HepG2 (cell line): ENCODE measurements at regions not wholly inside any gene's neighbourhood (a gene's known extent, or its start where the extent isn't known, plus 50 kb on each side); places are given as distances from the start of the nearest gene placed in this dataset.

Source experiments
- ATAC-seq: fragments of 200-7000 bp; cut with Tn5 transposase; 3 replicates; pipeline ENCODE4 v1.9.1; 2020; ENCODE audit warnings: mild to moderate bottlenecking, moderate library complexity
- BruUV-seq: library from RNA; stranded (reverse); fragments of 400-500 nt; replicated peaks from 2 replicates; lab custom pipeline; 2021; lab: Mats Ljungman, UMichigan
- CTCF ChIA-PET: fragments of 300-600 bp; formaldehyde crosslinking; extraction: SDS; loops from one replicate; lab custom pipeline; 2021; ENCODE audit warnings: low total read pairs, inconsistent platforms, low intra/inter-chr PET ratio; lab: Yijun Ruan, JAX
- POLR2A ChIA-PET: fragments of 350-600 bp; sonication (Branson Sonifier 250); formaldehyde crosslinking; loops from one replicate; lab custom pipeline; 2020; ENCODE audit warnings: antibody characterized with exemption, inconsistent platforms; lab: Yijun Ruan, JAX
- DNase-seq: peaks from one replicate; pipeline ENCODE4 v3.0.0-alpha.2; 2015; ENCODE audit warnings: low spot score
- FAIRE-seq: peaks from 3 replicates; lab custom pipeline; 2011; peaks lifted over from hg19 to GRCh38; lab: Jason Lieb, UNC
- H2AFZ ChIP-seq: one replicate; pipeline ENCODE4 v1.6.1; 2011; ENCODE audit warnings: low read length, inconsistent platforms
- H3K27ac ChIP-seq: fragments of 300-600 bp; 3 replicates; pipeline ENCODE4 v1.8.0; 2011; ENCODE audit warnings: mixed run types, mild to moderate bottlenecking, mixed read lengths, low read length, inconsistent platforms; ENCODE audit not compliant: insufficient read depth; ENCODE audit errors: extremely low read length
- H3K27me3 ChIP-seq, 2 experiments: fragments of 200-600 bp in 1 of 2; 2 replicates in 1 of 2; 3 replicates in 1 of 2; pipeline versions ENCODE4 v1.6.0 to v1.8.0; 2011; ENCODE audit warnings: low read length in 2 of 2, mild to moderate bottlenecking in 2 of 2, moderate library complexity in 2 of 2, inconsistent platforms in 1 of 2; ENCODE audit not compliant: insufficient read depth in 2 of 2, control insufficient read depth in 1 of 2
- H3K36me3 ChIP-seq, 2 experiments: fragments of 200-600 bp in 1 of 2; replicated peaks in 1 of 2; 2 replicates in 1 of 2; 3 replicates in 1 of 2; pipeline versions ENCODE4 v1.5.1 to v1.8.0; 2011; ENCODE audit warnings: low read length in 2 of 2, inconsistent platforms in 1 of 2; ENCODE audit not compliant: insufficient read depth in 2 of 2, control insufficient read depth in 1 of 2
- H3K4me1 ChIP-seq: 2 replicates; pipeline ENCODE4 v1.5.1; 2012; ENCODE audit warnings: low read length, inconsistent platforms; ENCODE audit not compliant: insufficient read depth
- H3K4me2 ChIP-seq: 2 replicates; pipeline ENCODE4 v1.6.0; 2011; ENCODE audit warnings: low read depth, low read length, inconsistent platforms
- H3K4me3 ChIP-seq, 3 experiments: fragments of 200-600 bp in 1 of 3; sonication (generic), shearing (Covaris generic) in 1 of 3; replicated peaks in 1 of 3; 2 replicates each; pipeline ENCODE4 v1.5.1; 2011 to 2016; ENCODE audit warnings: low read length in 3 of 3, inconsistent platforms in 2 of 3, low read depth in 2 of 3, mild to moderate bottlenecking in 2 of 3, control low read depth in 1 of 3, mixed read lengths in 1 of 3; ENCODE audit not compliant: insufficient read depth in 1 of 3
- H3K79me2 ChIP-seq: one replicate; pipeline ENCODE4 v1.6.1; 2011; ENCODE audit warnings: low read length, inconsistent platforms; ENCODE audit not compliant: insufficient read depth
- H3K9ac ChIP-seq: 2 replicates; pipeline ENCODE4 v1.6.0; 2011; ENCODE audit warnings: mild to moderate bottlenecking, low read depth, low read length, inconsistent platforms; ENCODE audit not compliant: insufficient read depth
- H3K9me3 ChIP-seq: 2 replicates; pipeline ENCODE4 v1.5.1; 2012; ENCODE audit warnings: mild to moderate bottlenecking, low read length
- H4K20me1 ChIP-seq: 2 replicates; pipeline ENCODE4 v1.6.0; 2011; ENCODE audit warnings: inconsistent platforms, mild to moderate bottlenecking, low read length, moderate library complexity; ENCODE audit not compliant: insufficient read depth
- GABPB1 ChIP-seq: IDR thresholded peaks from 2 replicates; pipeline ENCODE4 v1.6.1; 2016; ENCODE audit warnings: mild to moderate bottlenecking, missing genetic modification reagents, moderate library complexity, missing compliant biosample characterization
- GATAD1 ChIP-seq: IDR thresholded peaks from 2 replicates; pipeline ENCODE4 v1.6.1; 2016; ENCODE audit warnings: missing genetic modification reagents, missing compliant biosample characterization
- HMG20B ChIP-seq: conservative IDR thresholded peaks from 2 replicates; pipeline ENCODE4 v1.6.1; 2016; ENCODE audit warnings: missing genetic modification reagents, missing compliant biosample characterization
- KDM1A ChIP-seq: IDR thresholded peaks from 2 replicates; pipeline ENCODE4 v1.6.1; 2016; ENCODE audit warnings: missing compliant biosample characterization
- KDM5A ChIP-seq: fragments of 200-600 bp; sonication (generic); IDR thresholded peaks from 2 replicates; pipeline ENCODE4 v1.7.0; 2018; ENCODE audit warnings: antibody characterized with exemption, mild to moderate bottlenecking, low read length, borderline replicate concordance
- LCORL ChIP-seq, 2 experiments: fragments of 450-650 bp in 1 of 2; sonication (generic) in 1 of 2; formaldehyde crosslinking in 1 of 2; IDR thresholded peaks; 2 replicates each; pipeline versions ENCODE4 v1.5.0 to v1.6.1; 2017 to 2020; ENCODE audit warnings: antibody characterized with exemption in 1 of 2, missing genetic modification reagents in 1 of 2
- MBNL3 ChIP-seq: fragments of 250-450 bp; sonication (Bioruptor Pico); conservative IDR thresholded peaks from 2 replicates; pipeline ENCODE4 v1.8.0; 2022; ENCODE audit warnings: mild to moderate bottlenecking, inconsistent platforms
- NFYC ChIP-seq: IDR thresholded peaks from 2 replicates; pipeline ENCODE4 v1.6.1; 2016; ENCODE audit warnings: missing genetic modification reagents, missing compliant biosample characterization
- RELA ChIP-seq: sonication (generic); formaldehyde crosslinking; IDR thresholded peaks from 2 replicates; pipeline ENCODE4 v1.4.0; 2020; ENCODE audit warnings: missing genetic modification reagents
- RNF2 ChIP-seq: fragments of 450-650 bp; conservative IDR thresholded peaks from 2 replicates; pipeline ENCODE4 v1.6.1; 2016; ENCODE audit warnings: low read depth
- SIX1 ChIP-seq: sonication (generic); formaldehyde crosslinking; IDR thresholded peaks from 2 replicates; pipeline ENCODE4 v1.4.0; 2020; ENCODE audit warnings: missing genetic modification reagents, borderline replicate concordance
- SOX5 ChIP-seq: IDR thresholded peaks from 2 replicates; pipeline ENCODE4 v1.6.1; 2016; ENCODE audit warnings: borderline replicate concordance
- TRAFD1 ChIP-seq: sonication (generic); formaldehyde crosslinking; IDR thresholded peaks from 2 replicates; pipeline ENCODE4 v1.5.1; 2020; ENCODE audit warnings: missing genetic modification reagents, mild to moderate bottlenecking, borderline replicate concordance
- ZNF230 ChIP-seq: sonication (generic); formaldehyde crosslinking; IDR thresholded peaks from 2 replicates; pipeline ENCODE4 v1.4.0; 2020; ENCODE audit warnings: mild to moderate bottlenecking, missing genetic modification reagents
- ZNF766 ChIP-seq: sonication (generic); formaldehyde crosslinking; IDR thresholded peaks from 2 replicates; pipeline ENCODE4 v1.5.0; 2020; ENCODE audit warnings: missing genetic modification reagents, borderline replicate concordance
- WGBS: methylation state at CpG from one replicate; pipeline ENCODE4 v1.1.6; 2017; ENCODE audit warnings: low lambda C conversion rate; 5-methylcytosine and 5-hydroxymethylcytosine counted together
- in situ Hi-C: cut with HindIII; loops from 2 replicates; pipeline ENCODE4 v1.10.0; 2017; ENCODE audit warnings: low pct_unique_long_range_greater_than_20kb; ENCODE audit not compliant: extremely low pct_ligation_motif_present
- intact Hi-C: fragments of 100-400 bp; cut with micrococcal nuclease; formaldehyde crosslinking; loops from one replicate; pipeline ENCODE4 v1.10.0; 2022; ENCODE audit not compliant: unreplicated experiment
- TF ChIP-seq, protein P1 (sequence below): sonication (generic); formaldehyde crosslinking; IDR thresholded peaks from 2 replicates; pipeline ENCODE4 v1.5.0; 2020; ENCODE audit warnings: missing genetic modification reagents

DNA sequence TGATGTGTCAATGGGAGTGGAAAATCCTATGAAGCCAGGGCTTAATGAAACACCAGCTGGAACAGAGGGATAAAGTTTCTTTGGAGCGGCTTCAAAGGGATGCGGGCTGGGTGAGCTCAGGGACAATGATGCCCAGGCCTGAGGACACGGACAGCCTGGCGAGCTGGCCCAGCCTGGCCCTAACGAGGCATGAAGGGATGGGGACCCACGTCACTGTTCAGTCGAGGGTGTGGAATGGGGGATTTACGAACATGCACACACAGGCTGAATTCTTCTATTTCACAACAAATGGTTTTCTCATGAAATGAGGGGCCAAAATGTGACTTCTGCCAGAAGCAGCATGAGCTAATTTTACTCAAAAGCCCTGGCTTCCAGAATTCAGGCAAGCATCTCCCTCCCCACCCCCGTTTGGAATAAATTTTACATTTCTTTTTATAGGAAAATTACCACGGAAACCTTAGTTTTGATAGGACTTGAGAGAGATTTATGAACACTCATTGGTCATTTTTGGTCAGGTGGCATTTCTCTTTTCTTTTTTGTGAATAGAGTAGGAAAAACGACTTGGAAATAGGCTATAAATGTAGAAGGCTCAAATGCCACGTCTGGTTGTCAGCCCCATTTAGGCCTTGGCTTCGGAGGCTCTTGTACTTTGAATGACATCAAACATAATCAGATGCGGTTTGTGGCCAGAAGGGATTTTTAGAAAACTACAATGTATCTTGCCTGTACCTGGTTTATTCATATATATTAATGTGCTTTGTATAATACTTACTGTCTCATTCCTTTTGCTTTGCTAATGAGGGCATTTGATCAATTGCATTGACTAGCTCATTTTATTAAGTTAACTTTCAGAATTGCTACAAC, 893.8 kb upstream of the CELF4 start:
- in situ Hi-C loops = no loop called here
- Histone ChIP-seq H3K36me3 (no peaks in the 10 kb centered on the region), H3K79me2 (no peaks in the 10 kb centered on the region), H3K27ac (no peak overlapping the region), H3K27me3 (no peaks in the 10 kb centered on the region; a peak in 1 of 5 replicates), H3K4me2 (no peak overlapping the region), H4K20me1 (no peaks in the 10 kb centered on the region), H3K4me1 (no peaks in the 10 kb centered on the region), H3K9me3 (no peaks in the 10 kb centered on the region), H3K4me3 (no peak overlapping the region), H2AFZ (no peak overlapping the region), H3K9ac (no peak overlapping the region)
- FAIRE-seq = no peak
- no TSS peak for BruUV-seq
- WGBS = 15% methylated on average over 14 of the region's 14 CpGs
- no peak for DNase-seq
- intact Hi-C loops = no loop called here
- ATAC-seq = no peak
- TF ChIP-seq RELA (no peak), NFYC (CRISPR knock-in tag) (no peak), GATAD1 (CRISPR knock-in tag) (no peak), SOX5 (CRISPR knock-in tag) (no peak), SIX1 (CRISPR knock-in tag) (no peak), KDM1A (CRISPR knock-in tag) (no peak), LCORL (IDR thresholded peaks at IDR 0.05) (no peak), LCORL (CRISPR knock-in tag; IDR thresholded peaks at IDR 0.05) (no peak), RNF2 (no peak), ZNF766 (CRISPR knock-in tag) (no peak), GABPB1 (CRISPR knock-in tag) (no peak), TRAFD1 (CRISPR knock-in tag) (no peak), KDM5A (no peak), HMG20B (no peak), MBNL3 (CRISPR knock-in tag) (no peak), ZNF230 (CRISPR knock-in tag) (no peak)
- TF ChIP-seq, protein P1, sequence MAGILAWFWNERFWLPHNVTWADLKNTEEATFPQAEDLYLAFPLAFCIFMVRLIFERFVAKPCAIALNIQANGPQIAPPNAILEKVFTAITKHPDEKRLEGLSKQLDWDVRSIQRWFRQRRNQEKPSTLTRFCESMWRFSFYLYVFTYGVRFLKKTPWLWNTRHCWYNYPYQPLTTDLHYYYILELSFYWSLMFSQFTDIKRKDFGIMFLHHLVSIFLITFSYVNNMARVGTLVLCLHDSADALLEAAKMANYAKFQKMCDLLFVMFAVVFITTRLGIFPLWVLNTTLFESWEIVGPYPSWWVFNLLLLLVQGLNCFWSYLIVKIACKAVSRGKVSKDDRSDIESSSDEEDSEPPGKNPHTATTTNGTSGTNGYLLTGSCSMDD = no peak
- ChIA-PET CTCF (no interaction called here), POLR2A (no interaction called here)
